Tibial nerve (tissue), 4 donors: ENCODE measurements at regions not wholly inside any gene's neighbourhood (a gene's known extent, or its start where the extent isn't known, plus 50 kb on each side); places are given as distances from the start of the nearest gene placed in this dataset.

Experiments
- DNase-seq, 2 donors: peaks; one replicate each; pipeline ENCODE4 v3.0.0-alpha.2; 2019; ENCODE audit warnings: low spot score in 2 of 2
- H3K27ac ChIP-seq, 4 donors: fragments of 200-600 bp; sonication (generic) in 3 of 4; one replicate each; pipeline ENCODE4 v1.5.1; 2017 to 2019; ENCODE audit warnings: mild to moderate bottlenecking in 1 of 4
- H3K27me3 ChIP-seq, 2 donors: fragments of 200-600 bp; sonication (generic) in 1 of 2; one replicate each; pipeline versions ENCODE4 v1.5.1 to v1.6.0; 2017 to 2019
- H3K36me3 ChIP-seq, 3 donors: fragments of 200-600 bp; sonication (generic); one replicate each; pipeline ENCODE4 v1.5.1; 2018 to 2019
- H3K4me1 ChIP-seq, 4 donors: fragments of 200-600 bp; sonication (generic) in 3 of 4; one replicate each; pipeline ENCODE4 v1.5.1; 2017 to 2019
- H3K4me3 ChIP-seq, 4 donors: fragments of 200-600 bp; sonication (generic) in 3 of 4; one replicate each; pipeline ENCODE4 v1.5.1; 2017 to 2019; ENCODE audit warnings: mild to moderate bottlenecking in 1 of 4, moderate library complexity in 1 of 4
- H3K9me3 ChIP-seq, 4 donors: fragments of 200-600 bp; sonication (generic) in 3 of 4; one replicate each; pipeline ENCODE4 v1.5.1; 2017 to 2019
- CTCF ChIP-seq, 5 experiments: fragments of 200-600 bp in 3 of 5; fragments of 450-650 bp in 2 of 5; sonication (generic) in 3 of 5; IDR thresholded peaks; one replicate each; pipeline ENCODE4 v1.5.1; 2016 to 2019; ENCODE audit warnings: antibody characterized with exemption in 5 of 5, mild to moderate bottlenecking in 3 of 5, moderate library complexity in 2 of 5
- EP300 ChIP-seq, 2 donors: sonication (generic); formaldehyde crosslinking; IDR thresholded peaks; one replicate each; pipeline ENCODE4 v1.6.1; 2017; ENCODE audit warnings: antibody characterized with exemption in 2 of 2, mild to moderate bottlenecking in 1 of 2
- POLR2A ChIP-seq, 2 donors: fragments of 450-650 bp; IDR thresholded peaks; one replicate each; pipeline ENCODE4 v1.6.1; 2017; ENCODE audit warnings: antibody characterized with exemption in 2 of 2, mild to moderate bottlenecking in 2 of 2, moderate library complexity in 2 of 2
- WGBS, 2 donors: methylation state at CpG; one replicate each; pipeline ENCODE4 v1.1.5; 2018; 5-methylcytosine and 5-hydroxymethylcytosine counted together

GRCh38 chr15:29356786-29357185 lies 87.2 kb upstream of the NSMCE3 start:
- WGBS, 2 donors: 95 to 97% methylated on average over 1 of the region's 1 CpG
- no peaks in the 10 kb centered on the region for H3K4me1 ChIP-seq
- no peak overlapping the region for H3K27ac ChIP-seq
- H3K36me3 ChIP-seq: no peaks in the 10 kb centered on the region
- H3K9me3 ChIP-seq: no peaks in the 10 kb centered on the region
- H3K27me3 ChIP-seq: no peaks in the 10 kb centered on the region
- DNase-seq: no peak
- TF ChIP-seq EP300 (IDR thresholded peaks at IDR 0.05): no peak
- TF ChIP-seq CTCF (IDR thresholded peaks at IDR 0.05): no peak
- no peak for TF ChIP-seq POLR2A (IDR thresholded peaks at IDR 0.05)
- H3K4me3 ChIP-seq: no peak overlapping the region

GRCh38 chr15:29355477-29355876 lies 85.9 kb upstream of the NSMCE3 start:
- Histone ChIP-seq H3K9me3 (no peaks in the 10 kb centered on the region), H3K27ac (no peak overlapping the region), H3K27me3 (no peaks in the 10 kb centered on the region), H3K4me3 (no peak overlapping the region), H3K4me1 (no peaks in the 10 kb centered on the region), H3K36me3 (no peaks in the 10 kb centered on the region)
- 40 to 48% methylated on average over 1 of the region's 1 CpG for WGBS, 2 donors
- DNase-seq: no peak
- TF ChIP-seq CTCF (IDR thresholded peaks at IDR 0.05) (no peak), EP300 (IDR thresholded peaks at IDR 0.05) (no peak), POLR2A (IDR thresholded peaks at IDR 0.05) (no peak)

- DNase-seq: no peak
- Histone ChIP-seq H3K4me1 (no peaks in the 10 kb centered on the region), H3K27me3 (no peaks in the 10 kb centered on the region), H3K27ac (no peak overlapping the region), H3K9me3 (no peaks in the 10 kb centered on the region), H3K4me3 (no peak overlapping the region), H3K36me3 (no peaks in the 10 kb centered on the region)
- TF ChIP-seq POLR2A (IDR thresholded peaks at IDR 0.05): no peak
- no peak for TF ChIP-seq EP300 (IDR thresholded peaks at IDR 0.05)
- no peak for TF ChIP-seq CTCF (IDR thresholded peaks at IDR 0.05)
- WGBS, 2 donors: 87 to 93% methylated on average over 10 of the region's 10 CpGs
These were observed 82.8 kb upstream of the NSMCE3 start for GRCh38 chr15:29352402-29352801.

- DNase-seq: no peak
- 80 to 90% methylated on average over 2 of the region's 2 CpGs for WGBS, 2 donors
- H3K4me3 ChIP-seq: no peak overlapping the region
- H3K27me3 ChIP-seq: no peaks in the 10 kb centered on the region
- H3K36me3 ChIP-seq: no peaks in the 10 kb centered on the region
- no peak overlapping the region for H3K27ac ChIP-seq
- no peaks in the 10 kb centered on the region for H3K4me1 ChIP-seq
- TF ChIP-seq CTCF (IDR thresholded peaks at IDR 0.05) (no peak), EP300 (IDR thresholded peaks at IDR 0.05) (no peak), POLR2A (IDR thresholded peaks at IDR 0.05) (no peak)
- H3K9me3 ChIP-seq: no peaks in the 10 kb centered on the region
These were observed 79.6 kb upstream of the NSMCE3 start for GRCh38 chr15:29349196-29349595.

- no peak for DNase-seq
- Histone ChIP-seq H3K27me3 (no peaks in the 10 kb centered on the region), H3K27ac (no peak overlapping the region), H3K36me3 (no peaks in the 10 kb centered on the region), H3K4me1 (no peaks in the 10 kb centered on the region), H3K4me3 (no peak overlapping the region), H3K9me3 (no peaks in the 10 kb centered on the region)
- WGBS, 2 donors: 28 to 39% methylated on average over 13 of the region's 13 CpGs
- TF ChIP-seq CTCF (IDR thresholded peaks at IDR 0.05) (no peak), POLR2A (IDR thresholded peaks at IDR 0.05) (no peak), EP300 (IDR thresholded peaks at IDR 0.05) (no peak)
These were observed 78.8 kb upstream of the NSMCE3 start for GRCh38 chr15:29348336-29348914.
